WTC11 (cell line): ENCODE measurements at regions not wholly inside any gene's neighbourhood (a gene's known extent, or its start where the extent isn't known, plus 50 kb on each side); places are given as distances from the start of the nearest gene placed in this dataset.

Experiments
- ATAC-seq: fragments of 200-7000 bp; cut with Tn5 transposase; 2 replicates; pipeline ENCODE4 v1.10.0; 2021; ENCODE audit warnings: mild to moderate bottlenecking, moderate library complexity
- CTCF ChIA-PET: fragments of 300-600 bp; sonication (Branson Sonifier 250); formaldehyde crosslinking; loops from one replicate; lab custom pipeline; 2021; ENCODE audit warnings: antibody characterized with exemption; lab: Charles Lee
- POLR2A ChIA-PET: fragments of 350-600 bp; sonication (Branson Sonifier 250); formaldehyde crosslinking; loops from one replicate; lab custom pipeline; 2021; ENCODE audit warnings: antibody characterized with exemption; lab: Charles Lee
- DNase-seq: peaks from one replicate; pipeline ENCODE4 v3.0.0; 2021; ENCODE audit warnings: low spot score
- H3K27ac Mint-ChIP-seq: 2 replicates; pipeline ENCODE4 v1.8.0; 2021; ENCODE audit warnings: mixed read lengths
- H3K27me3 Mint-ChIP-seq: 2 replicates; pipeline ENCODE4 v1.8.0; 2021; ENCODE audit warnings: low read depth, mild to moderate bottlenecking, moderate library complexity, mixed read lengths
- H3K36me3 Mint-ChIP-seq: 2 replicates; pipeline ENCODE4 v1.8.0; 2021; ENCODE audit warnings: mixed read lengths
- H3K4me1 Mint-ChIP-seq: 2 replicates; pipeline ENCODE4 v1.8.0; 2022; ENCODE audit warnings: mixed read lengths
- H3K4me3 Mint-ChIP-seq: 2 replicates; pipeline ENCODE4 v1.8.0; 2021; ENCODE audit warnings: mild to moderate bottlenecking, moderate library complexity, mixed read lengths
- H3K9me3 Mint-ChIP-seq: 2 replicates; pipeline ENCODE4 v1.8.0; 2021; ENCODE audit warnings: mixed read lengths
- CREB1 ChIP-seq: sonication (generic); formaldehyde crosslinking; IDR thresholded peaks from 2 replicates; pipeline ENCODE4 v1.8.0; 2023; ENCODE audit warnings: mild to moderate bottlenecking, missing genetic modification reagents
- ETV6 ChIP-seq: sonication (generic); formaldehyde crosslinking; IDR thresholded peaks from 2 replicates; pipeline ENCODE4 v1.8.1; 2022; ENCODE audit warnings: mild to moderate bottlenecking, missing genetic modification reagents
- FOXK1 ChIP-seq: sonication (generic); formaldehyde crosslinking; IDR thresholded peaks from 2 replicates; pipeline ENCODE4 v1.8.0; 2022; ENCODE audit warnings: mild to moderate bottlenecking, moderate library complexity, missing genetic modification reagents
- FOXP1 ChIP-seq: sonication (generic); formaldehyde crosslinking; IDR thresholded peaks from 2 replicates; pipeline ENCODE4 v1.8.0; 2022; ENCODE audit warnings: missing genetic modification reagents, mild to moderate bottlenecking, moderate library complexity, borderline replicate concordance
- GABPB1 ChIP-seq: sonication (generic); formaldehyde crosslinking; IDR thresholded peaks from 2 replicates; pipeline ENCODE4 v1.8.1; 2023; ENCODE audit warnings: mild to moderate bottlenecking, missing genetic modification reagents
- GRHL2 ChIP-seq: fragments of 250-450 bp; sonication (Bioruptor Pico); IDR thresholded peaks from 2 replicates; pipeline ENCODE4 v1.8.0; 2022; ENCODE audit warnings: mild to moderate bottlenecking, moderate library complexity; ENCODE audit not compliant: insufficient replicate concordance, severe bottlenecking
- IRF2 ChIP-seq: sonication (generic); formaldehyde crosslinking; IDR thresholded peaks from 2 replicates; pipeline ENCODE4 v1.8.0; 2022; ENCODE audit warnings: low read depth, missing genetic modification reagents, borderline replicate concordance
- JUN ChIP-seq: sonication (generic); formaldehyde crosslinking; IDR thresholded peaks from 2 replicates; pipeline ENCODE4 v1.8.0; 2023; ENCODE audit warnings: mild to moderate bottlenecking, missing genetic modification reagents
- MXD4 ChIP-seq: fragments of 250-450 bp; sonication (Bioruptor Pico); IDR thresholded peaks from 2 replicates; pipeline ENCODE4 v1.8.0; 2021; ENCODE audit warnings: mild to moderate bottlenecking, moderate library complexity, borderline replicate concordance
- NFATC4 ChIP-seq: fragments of 250-450 bp; sonication (Bioruptor Pico); IDR thresholded peaks from 2 replicates; pipeline ENCODE4 v1.9.0; 2021; ENCODE audit warnings: mild to moderate bottlenecking
- TEAD1 ChIP-seq: sonication (generic); formaldehyde crosslinking; IDR thresholded peaks from 2 replicates; pipeline ENCODE4 v1.8.0; 2022; ENCODE audit warnings: mild to moderate bottlenecking, missing genetic modification reagents
- TP53 ChIP-seq: sonication (generic); formaldehyde crosslinking; IDR thresholded peaks from 2 replicates; pipeline ENCODE4 v1.8.1; 2023; ENCODE audit warnings: mild to moderate bottlenecking, missing genetic modification reagents
- ZNF317 ChIP-seq: sonication (generic); formaldehyde crosslinking; IDR thresholded peaks from 2 replicates; pipeline ENCODE4 v1.8.1; 2023; ENCODE audit warnings: low read depth, mild to moderate bottlenecking, moderate library complexity, missing genetic modification reagents, borderline replicate concordance
- ZNF396 ChIP-seq: fragments of 250-450 bp; sonication (Bioruptor Pico); IDR thresholded peaks from 2 replicates; pipeline ENCODE4 v1.8.0; 2021; ENCODE audit warnings: mild to moderate bottlenecking, moderate library complexity, borderline replicate concordance
- ZNF423 ChIP-seq: fragments of 250-450 bp; sonication (Bioruptor Pico); IDR thresholded peaks from 2 replicates; pipeline ENCODE4 v2.1.2; 2022; ENCODE audit warnings: mild to moderate bottlenecking, moderate library complexity
- TF ChIP-seq, protein P1 (sequence below): sonication (generic); formaldehyde crosslinking; IDR thresholded peaks from 2 replicates; pipeline ENCODE4 v1.8.1; 2023; ENCODE audit warnings: mild to moderate bottlenecking, missing genetic modification reagents, moderate library complexity
- TF ChIP-seq, protein P2 (sequence below): sonication (generic); formaldehyde crosslinking; IDR thresholded peaks from 2 replicates; pipeline ENCODE4 v1.8.1; 2023; ENCODE audit warnings: mild to moderate bottlenecking, missing genetic modification reagents, moderate library complexity
- TF ChIP-seq, protein P3 (sequence below): sonication (generic); formaldehyde crosslinking; IDR thresholded peaks from 2 replicates; pipeline ENCODE4 v1.8.0; 2022; ENCODE audit warnings: mild to moderate bottlenecking, missing genetic modification reagents
- TF ChIP-seq, protein P4 (sequence below): sonication (generic); formaldehyde crosslinking; IDR thresholded peaks from 2 replicates; pipeline ENCODE4 v1.8.0; 2023; ENCODE audit warnings: missing genetic modification reagents
- TF ChIP-seq, protein P5 (sequence below): sonication (generic); formaldehyde crosslinking; IDR thresholded peaks from 2 replicates; pipeline ENCODE4 v1.8.0; 2022; ENCODE audit warnings: mild to moderate bottlenecking, missing genetic modification reagents
- TF ChIP-seq, protein P6 (sequence below): sonication (generic); formaldehyde crosslinking; IDR thresholded peaks from 2 replicates; pipeline ENCODE4 v1.8.1; 2022; ENCODE audit warnings: mild to moderate bottlenecking, moderate library complexity, missing genetic modification reagents
- TF ChIP-seq, protein P7 (sequence below): fragments of 200-600 bp; IDR thresholded peaks from 2 replicates; pipeline ENCODE4 v1.8.0; 2022; ENCODE audit warnings: antibody characterized with exemption

DNA sequence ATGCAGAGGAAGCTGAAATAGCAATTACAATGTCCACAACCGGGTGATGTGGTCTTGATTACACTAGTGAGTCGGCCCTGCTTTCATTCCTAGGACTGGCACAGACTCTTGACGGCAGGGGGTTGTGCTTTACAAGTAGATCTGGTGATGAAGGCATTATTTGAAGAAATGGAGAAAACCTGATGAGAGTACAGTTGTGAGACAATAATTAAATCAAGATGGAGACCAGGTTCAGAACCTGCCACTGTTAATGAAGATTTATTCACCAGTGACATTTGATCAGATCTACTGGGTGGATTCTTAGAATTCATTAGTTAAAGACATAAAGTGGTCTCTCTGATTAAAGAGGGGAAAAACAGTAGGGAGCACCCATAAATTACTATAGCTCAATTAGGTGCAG is 747.2 kb downstream of the STPG2 start:
- no peaks in the 10 kb centered on the region for H3K4me1 Mint-ChIP-seq
- DNase-seq (no peak), ATAC-seq (no peak)
- TF ChIP-seq, protein P1, sequence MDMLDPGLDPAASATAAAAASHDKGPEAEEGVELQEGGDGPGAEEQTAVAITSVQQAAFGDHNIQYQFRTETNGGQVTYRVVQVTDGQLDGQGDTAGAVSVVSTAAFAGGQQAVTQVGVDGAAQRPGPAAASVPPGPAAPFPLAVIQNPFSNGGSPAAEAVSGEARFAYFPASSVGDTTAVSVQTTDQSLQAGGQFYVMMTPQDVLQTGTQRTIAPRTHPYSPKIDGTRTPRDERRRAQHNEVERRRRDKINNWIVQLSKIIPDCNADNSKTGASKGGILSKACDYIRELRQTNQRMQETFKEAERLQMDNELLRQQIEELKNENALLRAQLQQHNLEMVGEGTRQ = no peak
- TF ChIP-seq, protein P2, sequence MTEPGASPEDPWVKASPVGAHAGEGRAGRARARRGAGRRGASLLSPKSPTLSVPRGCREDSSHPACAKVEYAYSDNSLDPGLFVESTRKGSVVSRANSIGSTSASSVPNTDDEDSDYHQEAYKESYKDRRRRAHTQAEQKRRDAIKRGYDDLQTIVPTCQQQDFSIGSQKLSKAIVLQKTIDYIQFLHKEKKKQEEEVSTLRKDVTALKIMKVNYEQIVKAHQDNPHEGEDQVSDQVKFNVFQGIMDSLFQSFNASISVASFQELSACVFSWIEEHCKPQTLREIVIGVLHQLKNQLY = no peak
- no peak for TF ChIP-seq TP53
- no peak for TF ChIP-seq MXD4 (CRISPR knock-in tag)
- TF ChIP-seq GRHL2 (CRISPR knock-in tag) = no peak
- no peak for TF ChIP-seq ZNF317 (CRISPR knock-in tag)
- TF ChIP-seq, protein P3, sequence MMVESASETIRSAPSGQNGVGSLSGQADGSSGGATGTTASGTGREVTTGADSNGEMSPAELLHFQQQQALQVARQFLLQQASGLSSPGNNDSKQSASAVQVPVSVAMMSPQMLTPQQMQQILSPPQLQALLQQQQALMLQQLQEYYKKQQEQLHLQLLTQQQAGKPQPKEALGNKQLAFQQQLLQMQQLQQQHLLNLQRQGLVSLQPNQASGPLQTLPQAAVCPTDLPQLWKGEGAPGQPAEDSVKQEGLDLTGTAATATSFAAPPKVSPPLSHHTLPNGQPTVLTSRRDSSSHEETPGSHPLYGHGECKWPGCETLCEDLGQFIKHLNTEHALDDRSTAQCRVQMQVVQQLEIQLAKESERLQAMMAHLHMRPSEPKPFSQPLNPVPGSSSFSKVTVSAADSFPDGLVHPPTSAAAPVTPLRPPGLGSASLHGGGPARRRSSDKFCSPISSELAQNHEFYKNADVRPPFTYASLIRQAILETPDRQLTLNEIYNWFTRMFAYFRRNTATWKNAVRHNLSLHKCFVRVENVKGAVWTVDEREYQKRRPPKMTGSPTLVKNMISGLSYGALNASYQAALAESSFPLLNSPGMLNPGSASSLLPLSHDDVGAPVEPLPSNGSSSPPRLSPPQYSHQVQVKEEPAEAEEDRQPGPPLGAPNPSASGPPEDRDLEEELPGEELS (CRISPR knock-in tag) = no peak
- no peak for TF ChIP-seq TEAD1
- no peak for TF ChIP-seq NFATC4 (CRISPR knock-in tag)
- TF ChIP-seq JUN (CRISPR knock-in tag) = no peak
- TF ChIP-seq, protein P4, sequence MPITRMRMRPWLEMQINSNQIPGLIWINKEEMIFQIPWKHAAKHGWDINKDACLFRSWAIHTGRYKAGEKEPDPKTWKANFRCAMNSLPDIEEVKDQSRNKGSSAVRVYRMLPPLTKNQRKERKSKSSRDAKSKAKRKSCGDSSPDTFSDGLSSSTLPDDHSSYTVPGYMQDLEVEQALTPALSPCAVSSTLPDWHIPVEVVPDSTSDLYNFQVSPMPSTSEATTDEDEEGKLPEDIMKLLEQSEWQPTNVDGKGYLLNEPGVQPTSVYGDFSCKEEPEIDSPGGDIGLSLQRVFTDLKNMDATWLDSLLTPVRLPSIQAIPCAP (CRISPR knock-in tag) = no peak
- TF ChIP-seq GABPB1 (CRISPR knock-in tag) = no peak
- TF ChIP-seq, protein P5, sequence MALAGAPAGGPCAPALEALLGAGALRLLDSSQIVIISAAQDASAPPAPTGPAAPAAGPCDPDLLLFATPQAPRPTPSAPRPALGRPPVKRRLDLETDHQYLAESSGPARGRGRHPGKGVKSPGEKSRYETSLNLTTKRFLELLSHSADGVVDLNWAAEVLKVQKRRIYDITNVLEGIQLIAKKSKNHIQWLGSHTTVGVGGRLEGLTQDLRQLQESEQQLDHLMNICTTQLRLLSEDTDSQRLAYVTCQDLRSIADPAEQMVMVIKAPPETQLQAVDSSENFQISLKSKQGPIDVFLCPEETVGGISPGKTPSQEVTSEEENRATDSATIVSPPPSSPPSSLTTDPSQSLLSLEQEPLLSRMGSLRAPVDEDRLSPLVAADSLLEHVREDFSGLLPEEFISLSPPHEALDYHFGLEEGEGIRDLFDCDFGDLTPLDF (CRISPR knock-in tag) = no peak
- no peak for TF ChIP-seq ETV6
- no peak for TF ChIP-seq FOXP1
- no peak for TF ChIP-seq CREB1 (CRISPR knock-in tag)
- TF ChIP-seq IRF2 (CRISPR knock-in tag) = no peak
- TF ChIP-seq, protein P6, sequence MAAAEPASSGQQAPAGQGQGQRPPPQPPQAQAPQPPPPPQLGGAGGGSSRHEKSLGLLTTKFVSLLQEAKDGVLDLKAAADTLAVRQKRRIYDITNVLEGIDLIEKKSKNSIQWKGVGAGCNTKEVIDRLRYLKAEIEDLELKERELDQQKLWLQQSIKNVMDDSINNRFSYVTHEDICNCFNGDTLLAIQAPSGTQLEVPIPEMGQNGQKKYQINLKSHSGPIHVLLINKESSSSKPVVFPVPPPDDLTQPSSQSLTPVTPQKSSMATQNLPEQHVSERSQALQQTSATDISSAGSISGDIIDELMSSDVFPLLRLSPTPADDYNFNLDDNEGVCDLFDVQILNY = no peak
- TF ChIP-seq ZNF396 (CRISPR knock-in tag) = no peak
- no peak for TF ChIP-seq FOXK1 (CRISPR knock-in tag)
- H3K4me3 Mint-ChIP-seq = no peak overlapping the region
- CTCF ChIA-PET = no interaction called here
- H3K27ac Mint-ChIP-seq = no peak overlapping the region
- POLR2A ChIA-PET = no interaction called here
- H3K27me3 Mint-ChIP-seq = no peaks in the 10 kb centered on the region
- H3K36me3 Mint-ChIP-seq = peaks cover 4% of the 10 kb centered on the region
- H3K9me3 Mint-ChIP-seq = peaks cover 39% of the 10 kb centered on the region

DNA sequence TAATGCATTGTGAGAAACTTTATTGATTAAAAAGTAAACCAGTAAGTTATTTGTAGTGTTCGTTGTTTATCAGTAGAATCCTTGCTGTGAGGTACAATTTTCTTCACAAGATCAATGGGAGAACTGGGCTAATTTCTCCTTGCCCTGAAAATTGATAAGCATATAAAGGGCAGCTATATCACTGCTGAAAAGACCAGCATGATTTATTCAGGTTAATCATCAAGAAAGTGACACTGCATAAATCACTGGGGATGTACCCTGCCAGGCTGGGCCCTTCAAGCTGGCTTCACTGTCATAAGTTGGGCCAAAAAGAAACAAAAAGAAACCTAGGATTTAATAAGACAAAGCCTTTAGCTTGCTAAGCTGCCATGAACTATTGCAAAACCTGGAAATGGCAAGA is 746.7 kb downstream of the STPG2 start:
- POLR2A ChIA-PET = no interaction called here
- Mint-ChIP-seq H3K27me3 (no peaks in the 10 kb centered on the region), H3K27ac (no peak overlapping the region), H3K4me3 (no peak overlapping the region), H3K4me1 (no peaks in the 10 kb centered on the region), H3K9me3 (peaks cover 41% of the 10 kb centered on the region), H3K36me3 (peaks cover 7% of the 10 kb centered on the region)
- CTCF ChIA-PET = no interaction called here
- no peak for ATAC-seq
- no peak for DNase-seq
- TF ChIP-seq, protein P7, sequence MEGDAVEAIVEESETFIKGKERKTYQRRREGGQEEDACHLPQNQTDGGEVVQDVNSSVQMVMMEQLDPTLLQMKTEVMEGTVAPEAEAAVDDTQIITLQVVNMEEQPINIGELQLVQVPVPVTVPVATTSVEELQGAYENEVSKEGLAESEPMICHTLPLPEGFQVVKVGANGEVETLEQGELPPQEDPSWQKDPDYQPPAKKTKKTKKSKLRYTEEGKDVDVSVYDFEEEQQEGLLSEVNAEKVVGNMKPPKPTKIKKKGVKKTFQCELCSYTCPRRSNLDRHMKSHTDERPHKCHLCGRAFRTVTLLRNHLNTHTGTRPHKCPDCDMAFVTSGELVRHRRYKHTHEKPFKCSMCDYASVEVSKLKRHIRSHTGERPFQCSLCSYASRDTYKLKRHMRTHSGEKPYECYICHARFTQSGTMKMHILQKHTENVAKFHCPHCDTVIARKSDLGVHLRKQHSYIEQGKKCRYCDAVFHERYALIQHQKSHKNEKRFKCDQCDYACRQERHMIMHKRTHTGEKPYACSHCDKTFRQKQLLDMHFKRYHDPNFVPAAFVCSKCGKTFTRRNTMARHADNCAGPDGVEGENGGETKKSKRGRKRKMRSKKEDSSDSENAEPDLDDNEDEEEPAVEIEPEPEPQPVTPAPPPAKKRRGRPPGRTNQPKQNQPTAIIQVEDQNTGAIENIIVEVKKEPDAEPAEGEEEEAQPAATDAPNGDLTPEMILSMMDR = no peak
- TF ChIP-seq ZNF423 (CRISPR knock-in tag) = no peak
